HG02884 (cell line): ENCODE measurements at regions not wholly inside any gene's neighbourhood (a gene's known extent, or its start where the extent isn't known, plus 50 kb on each side); places are given as distances from the start of the nearest gene placed in this dataset.
"Not testable (repeated sequence)": the region's sequence is repeated elsewhere in the genome, so short reads cannot be mapped to it uniquely, and the experiment has no call there.

ENCODE experiments used
- ATAC-seq: cut with Tn5 transposase; IDR thresholded peaks from one replicate; pipeline ENCODE4 v1.9.1; 2021; ENCODE audit warnings: mild to moderate bottlenecking, moderate library complexity; ENCODE audit not compliant: unreplicated experiment

- ATAC-seq: no peak
Measured at GRCh38 chr13:26896986-26897668, 136.5 kb upstream of the GPR12 start.

GRCh38 chr13:26895808-26896466 is 135.4 kb upstream of the GPR12 start:
- no peak for ATAC-seq

GRCh38 chr13:26895081-26895807 is 134.7 kb upstream of the GPR12 start:
- no peak for ATAC-seq

- ATAC-seq: no peak
Measured at GRCh38 chr13:26888632-26889031, 128.0 kb upstream of the GPR12 start.

- no peak for ATAC-seq
Measured at GRCh38 chr13:26887594-26887993, 127.0 kb upstream of the GPR12 start.

GRCh38 chr13:26883613-26884257 is 123.1 kb upstream of the GPR12 start:
- ATAC-seq: no peak

GRCh38 chr13:26882731-26883130 is 122.1 kb upstream of the GPR12 start:
- no peak for ATAC-seq

- ATAC-seq: no peak
Measured at GRCh38 chr13:26881154-26881553, 120.6 kb upstream of the GPR12 start.

GRCh38 chr13:26880735-26881134 is 120.1 kb upstream of the GPR12 start:
- no peak for ATAC-seq

GRCh38 chr13:26878438-26878837 is 117.9 kb upstream of the GPR12 start:
- no peak for ATAC-seq

- ATAC-seq: no peak
Measured at GRCh38 chr13:26873386-26873698, 112.8 kb upstream of the GPR12 start.

- ATAC-seq: no peak
Measured at GRCh38 chr13:26872525-26873385, 112.2 kb upstream of the GPR12 start.

- ATAC-seq: no peak
Measured at GRCh38 chr13:26867451-26868091, 107.0 kb upstream of the GPR12 start.

- no peak for ATAC-seq
Measured at GRCh38 chr13:26864576-26864975, 104.0 kb upstream of the GPR12 start.

GRCh38 chr13:26861941-26862340 is 101.4 kb upstream of the GPR12 start:
- no peak for ATAC-seq

- no peak for ATAC-seq
Measured at GRCh38 chr13:26855921-26856320, 95.3 kb upstream of the GPR12 start.

- no peak for ATAC-seq
Measured at GRCh38 chr13:26855071-26855470, 94.5 kb upstream of the GPR12 start.

GRCh38 chr13:26853323-26853722 is 92.7 kb upstream of the GPR12 start:
- no peak for ATAC-seq

GRCh38 chr13:26847281-26847680 is 86.7 kb upstream of the GPR12 start:
- no peak for ATAC-seq

GRCh38 chr13:26845063-26845462 is 84.5 kb upstream of the GPR12 start:
- ATAC-seq: not testable (repeated sequence)
